HepG2 (cell line): ENCODE measurements at regions not wholly inside any gene's neighbourhood (a gene's known extent, or its start where the extent isn't known, plus 50 kb on each side); places are given as distances from the start of the nearest gene placed in this dataset.

Source experiments
- ATAC-seq: fragments of 200-7000 bp; cut with Tn5 transposase; 3 replicates; pipeline ENCODE4 v1.9.1; 2020; ENCODE audit warnings: mild to moderate bottlenecking, moderate library complexity
- BruUV-seq: library from RNA; stranded (reverse); fragments of 400-500 nt; replicated peaks from 2 replicates; lab custom pipeline; 2021; lab: Mats Ljungman, UMichigan
- CTCF ChIA-PET: fragments of 300-600 bp; formaldehyde crosslinking; extraction: SDS; loops from one replicate; lab custom pipeline; 2021; ENCODE audit warnings: low total read pairs, inconsistent platforms, low intra/inter-chr PET ratio; lab: Yijun Ruan, JAX
- POLR2A ChIA-PET: fragments of 350-600 bp; sonication (Branson Sonifier 250); formaldehyde crosslinking; loops from one replicate; lab custom pipeline; 2020; ENCODE audit warnings: antibody characterized with exemption, inconsistent platforms; lab: Yijun Ruan, JAX
- DNase-seq: peaks from one replicate; pipeline ENCODE4 v3.0.0-alpha.2; 2015; ENCODE audit warnings: low spot score
- FAIRE-seq: peaks from 3 replicates; lab custom pipeline; 2011; peaks lifted over from hg19 to GRCh38; lab: Jason Lieb, UNC
- H2AFZ ChIP-seq: one replicate; pipeline ENCODE4 v1.6.1; 2011; ENCODE audit warnings: low read length, inconsistent platforms
- H3K27ac ChIP-seq: fragments of 300-600 bp; 3 replicates; pipeline ENCODE4 v1.8.0; 2011; ENCODE audit warnings: mixed run types, mild to moderate bottlenecking, mixed read lengths, low read length, inconsistent platforms; ENCODE audit not compliant: insufficient read depth; ENCODE audit errors: extremely low read length
- H3K27me3 ChIP-seq, 2 experiments: fragments of 200-600 bp in 1 of 2; 2 replicates in 1 of 2; 3 replicates in 1 of 2; pipeline versions ENCODE4 v1.6.0 to v1.8.0; 2011; ENCODE audit warnings: low read length in 2 of 2, mild to moderate bottlenecking in 2 of 2, moderate library complexity in 2 of 2, inconsistent platforms in 1 of 2; ENCODE audit not compliant: insufficient read depth in 2 of 2, control insufficient read depth in 1 of 2
- H3K36me3 ChIP-seq, 2 experiments: fragments of 200-600 bp in 1 of 2; replicated peaks in 1 of 2; 2 replicates in 1 of 2; 3 replicates in 1 of 2; pipeline versions ENCODE4 v1.5.1 to v1.8.0; 2011; ENCODE audit warnings: low read length in 2 of 2, inconsistent platforms in 1 of 2; ENCODE audit not compliant: insufficient read depth in 2 of 2, control insufficient read depth in 1 of 2
- H3K4me1 ChIP-seq: 2 replicates; pipeline ENCODE4 v1.5.1; 2012; ENCODE audit warnings: low read length, inconsistent platforms; ENCODE audit not compliant: insufficient read depth
- H3K4me2 ChIP-seq: 2 replicates; pipeline ENCODE4 v1.6.0; 2011; ENCODE audit warnings: low read depth, low read length, inconsistent platforms
- H3K4me3 ChIP-seq, 3 experiments: fragments of 200-600 bp in 1 of 3; sonication (generic), shearing (Covaris generic) in 1 of 3; replicated peaks in 1 of 3; 2 replicates each; pipeline ENCODE4 v1.5.1; 2011 to 2016; ENCODE audit warnings: low read length in 3 of 3, inconsistent platforms in 2 of 3, low read depth in 2 of 3, mild to moderate bottlenecking in 2 of 3, control low read depth in 1 of 3, mixed read lengths in 1 of 3; ENCODE audit not compliant: insufficient read depth in 1 of 3
- H3K79me2 ChIP-seq: one replicate; pipeline ENCODE4 v1.6.1; 2011; ENCODE audit warnings: low read length, inconsistent platforms; ENCODE audit not compliant: insufficient read depth
- H3K9ac ChIP-seq: 2 replicates; pipeline ENCODE4 v1.6.0; 2011; ENCODE audit warnings: mild to moderate bottlenecking, low read depth, low read length, inconsistent platforms; ENCODE audit not compliant: insufficient read depth
- H3K9me3 ChIP-seq: 2 replicates; pipeline ENCODE4 v1.5.1; 2012; ENCODE audit warnings: mild to moderate bottlenecking, low read length
- H4K20me1 ChIP-seq: 2 replicates; pipeline ENCODE4 v1.6.0; 2011; ENCODE audit warnings: inconsistent platforms, mild to moderate bottlenecking, low read length, moderate library complexity; ENCODE audit not compliant: insufficient read depth
- BCLAF1 ChIP-seq: fragments of 450-650 bp; IDR thresholded peaks from 2 replicates; pipeline ENCODE4 v1.6.1; 2017; ENCODE audit warnings: mild to moderate bottlenecking
- CBX5 ChIP-seq: sonication (generic); formaldehyde crosslinking; IDR thresholded peaks from 2 replicates; pipeline ENCODE4 v1.4.0; 2020; ENCODE audit warnings: missing genetic modification reagents, borderline replicate concordance
- DZIP1 ChIP-seq: sonication (generic); formaldehyde crosslinking; IDR thresholded peaks from 2 replicates; pipeline ENCODE4 v1.5.0; 2020; ENCODE audit warnings: mild to moderate bottlenecking, missing genetic modification reagents
- TCF12 ChIP-seq, 2 experiments: fragments of 450-650 bp in 1 of 2; sonication (generic) in 1 of 2; formaldehyde crosslinking in 1 of 2; IDR thresholded peaks; 2 replicates each; pipeline versions ENCODE4 v1.6.1 to v1.8.0; 2017 to 2022; ENCODE audit warnings: antibody characterized with exemption in 1 of 2, mild to moderate bottlenecking in 1 of 2, missing genetic modification reagents in 1 of 2, moderate library complexity in 1 of 2
- WGBS: methylation state at CpG from one replicate; pipeline ENCODE4 v1.1.6; 2017; ENCODE audit warnings: low lambda C conversion rate; 5-methylcytosine and 5-hydroxymethylcytosine counted together
- in situ Hi-C: cut with HindIII; loops from 2 replicates; pipeline ENCODE4 v1.10.0; 2017; ENCODE audit warnings: low pct_unique_long_range_greater_than_20kb; ENCODE audit not compliant: extremely low pct_ligation_motif_present
- intact Hi-C: fragments of 100-400 bp; cut with micrococcal nuclease; formaldehyde crosslinking; loops from one replicate; pipeline ENCODE4 v1.10.0; 2022; ENCODE audit not compliant: unreplicated experiment

- ChIA-PET POLR2A (no interaction called here), CTCF (no interaction called here)
- no peak overlapping the region for H3K9ac ChIP-seq
- in situ Hi-C loops = no loop called here
- no peaks in the 10 kb centered on the region for H3K36me3 ChIP-seq
- no peak overlapping the region for H3K27ac ChIP-seq
- H3K4me2 ChIP-seq = no peak overlapping the region
- no peaks in the 10 kb centered on the region for H3K79me2 ChIP-seq
- no peaks in the 10 kb centered on the region for H3K4me1 ChIP-seq
- H3K4me3 ChIP-seq = no peak overlapping the region
- TF ChIP-seq TCF12 (IDR thresholded peaks at IDR 0.05) (no peak), TCF12 (CRISPR knock-in tag; IDR thresholded peaks at IDR 0.05) (no peak), DZIP1 (CRISPR knock-in tag) (no peak), BCLAF1 (no peak), CBX5 (CRISPR knock-in tag) (no peak)
- ATAC-seq (no peak), DNase-seq (no peak), FAIRE-seq (no peak)
- intact Hi-C loops = no loop called here
- no peaks in the 10 kb centered on the region for H4K20me1 ChIP-seq
- BruUV-seq = no TSS peak
- WGBS = 0% methylated on average over 3 of the region's 3 CpGs
- no peaks in the 10 kb centered on the region for H3K27me3 ChIP-seq
- no peak overlapping the region for H2AFZ ChIP-seq
- H3K9me3 ChIP-seq = peaks cover 50% of the 10 kb centered on the region
Observed at GRCh38 chr2:34664266-34664665, 1065.2 kb upstream of the FAM98A start.
